ENCODE measurements at regions not wholly inside any gene's neighbourhood (a gene's known extent, or its start where the extent isn't known, plus 50 kb on each side); places are given as distances from the start of the nearest gene placed in this dataset.

GRCh38 chr11:83403691-83404389, 117.7 kb upstream of the CCDC90B start:
- no peaks in the 10 kb centered on the region for H3K4me1 ChIP-seq (ENCODE audit: control insufficient read depth in 5 of 5, insufficient read depth in 5 of 5, low read length in 5 of 5)
- ATAC-seq (ENCODE audit: insufficient read depth, low FRiP score) (no peak), DNase-seq (peak in 2 of 3 donors; percentile 14 to 28)
- no peak overlapping the region for H3K9ac ChIP-seq (ENCODE audit: insufficient read depth in 1 of 2, low read length in 2 of 2)
- H3K9me3 ChIP-seq (ENCODE audit: control insufficient read depth in 4 of 4, insufficient read depth in 3 of 4, low read length in 3 of 4) = no peaks in the 10 kb centered on the region
- H3K27me3 ChIP-seq (ENCODE audit: control insufficient read depth in 3 of 3, insufficient read depth in 3 of 3, low read length in 2 of 3) = no peaks in the 10 kb centered on the region
- WGBS, 2 donors = 63 to 69% methylated on average over 7 of the region's 7 CpGs
- no peaks in the 10 kb centered on the region for H3K36me3 ChIP-seq (ENCODE audit: control insufficient read depth in 4 of 4, insufficient read depth in 4 of 4, low read length in 4 of 4)
- TF ChIP-seq CTCF (IDR thresholded peaks at IDR 0.05; ENCODE audit: control extremely low read depth, extremely low read depth) = no peak
- H3K27ac ChIP-seq (ENCODE audit: low read depth in 1 of 2, low read length in 1 of 2) = no peak overlapping the region
- no peak overlapping the region for H3K4me3 ChIP-seq

GRCh38 chr11:83401506-83402225, 115.5 kb upstream of the CCDC90B start:
- 84 to 89% methylated on average over 1 of the region's 1 CpG for WGBS, 2 donors
- ATAC-seq (ENCODE audit: insufficient read depth, low FRiP score) = no peak

GRCh38 chr11:83394331-83394730, 108.2 kb upstream of the CCDC90B start:
- DNase-seq = peak; percentile 53 to 76 (median 58)
- no peaks in the 10 kb centered on the region for H3K36me3 ChIP-seq (ENCODE audit: control insufficient read depth in 4 of 4, insufficient read depth in 4 of 4, low read length in 4 of 4)
- no peak overlapping the region for H3K9ac ChIP-seq (ENCODE audit: insufficient read depth in 1 of 2, low read length in 2 of 2)
- H3K4me3 ChIP-seq = no peak overlapping the region
- peaks cover 0 to 5% (median 0%) of the 10 kb centered on the region in 5 donors for H3K4me1 ChIP-seq (ENCODE audit: control insufficient read depth in 5 of 5, insufficient read depth in 5 of 5, low read length in 5 of 5)
- 79 to 80% methylated on average over 1 of the region's 1 CpG for WGBS, 2 donors
- no peak for ATAC-seq (ENCODE audit: insufficient read depth, low FRiP score)
- H3K9me3 ChIP-seq (ENCODE audit: control insufficient read depth in 4 of 4, insufficient read depth in 3 of 4, low read length in 3 of 4) = peaks cover 0 to 1% (median 0%) of the 10 kb centered on the region in 4 donors
- no peak overlapping the region for H3K27ac ChIP-seq (ENCODE audit: low read depth in 1 of 2, low read length in 1 of 2)
- H3K27me3 ChIP-seq (ENCODE audit: control insufficient read depth in 3 of 3, insufficient read depth in 3 of 3, low read length in 2 of 3) = no peaks in the 10 kb centered on the region
- no peak for TF ChIP-seq CTCF (IDR thresholded peaks at IDR 0.05; ENCODE audit: control extremely low read depth, extremely low read depth)

More at GRCh38 chr11:83401506-83402225, 115.5 kb upstream of the CCDC90B start:
- Histone ChIP-seq H3K4me3 (no peak overlapping the region), H3K27me3 (ENCODE audit: control insufficient read depth in 3 of 3, insufficient read depth in 3 of 3, low read length in 2 of 3) (no peaks in the 10 kb centered on the region), H3K4me1 (ENCODE audit: control insufficient read depth in 5 of 5, insufficient read depth in 5 of 5, low read length in 5 of 5) (no peaks in the 10 kb centered on the region), H3K9ac (ENCODE audit: insufficient read depth in 1 of 2, low read length in 2 of 2) (no peak overlapping the region), H3K9me3 (ENCODE audit: control insufficient read depth in 4 of 4, insufficient read depth in 3 of 4, low read length in 3 of 4) (no peaks in the 10 kb centered on the region), H3K27ac (ENCODE audit: low read depth in 1 of 2, low read length in 1 of 2) (no peak overlapping the region), H3K36me3 (ENCODE audit: control insufficient read depth in 4 of 4, insufficient read depth in 4 of 4, low read length in 4 of 4) (no peaks in the 10 kb centered on the region)
- TF ChIP-seq CTCF (IDR thresholded peaks at IDR 0.05; ENCODE audit: control extremely low read depth, extremely low read depth) = no peak
- no peak for DNase-seq

Measured in lung (tissue), 11 donors.